GM18502 (cell line): ENCODE measurements at regions not wholly inside any gene's neighbourhood (a gene's known extent, or its start where the extent isn't known, plus 50 kb on each side); places are given as distances from the start of the nearest gene placed in this dataset.
"Not testable (repeated sequence)": the region's sequence is repeated elsewhere in the genome, so short reads cannot be mapped to it uniquely, and the experiment has no call there.

Experiments
- ATAC-seq: cut with Tn5 transposase; IDR thresholded peaks from one replicate; pipeline ENCODE4 v1.9.1; 2021; ENCODE audit warnings: mild to moderate bottlenecking; ENCODE audit not compliant: unreplicated experiment, poor library complexity

DNA sequence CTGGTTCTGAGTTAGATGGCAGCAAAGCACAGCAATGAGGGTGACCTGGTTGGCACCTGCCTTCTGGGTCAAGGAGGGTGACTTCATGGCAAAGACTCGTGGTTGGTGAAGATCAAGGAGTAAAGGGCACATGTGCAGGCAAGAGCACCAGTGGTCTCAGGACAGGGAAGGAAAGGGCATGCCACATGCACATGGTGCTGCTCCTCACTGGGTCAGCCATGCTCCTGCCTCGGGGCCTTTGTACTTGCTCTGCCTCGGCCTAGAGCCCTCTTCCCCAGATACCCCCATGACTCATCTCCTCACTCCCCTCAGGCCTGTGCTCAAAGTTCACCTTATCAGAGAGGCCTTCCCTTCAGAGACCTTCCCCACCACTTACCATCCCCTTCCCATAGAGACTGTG lies 106.7 kb upstream of the KDM7A start:
- ATAC-seq = no peak

DNA sequence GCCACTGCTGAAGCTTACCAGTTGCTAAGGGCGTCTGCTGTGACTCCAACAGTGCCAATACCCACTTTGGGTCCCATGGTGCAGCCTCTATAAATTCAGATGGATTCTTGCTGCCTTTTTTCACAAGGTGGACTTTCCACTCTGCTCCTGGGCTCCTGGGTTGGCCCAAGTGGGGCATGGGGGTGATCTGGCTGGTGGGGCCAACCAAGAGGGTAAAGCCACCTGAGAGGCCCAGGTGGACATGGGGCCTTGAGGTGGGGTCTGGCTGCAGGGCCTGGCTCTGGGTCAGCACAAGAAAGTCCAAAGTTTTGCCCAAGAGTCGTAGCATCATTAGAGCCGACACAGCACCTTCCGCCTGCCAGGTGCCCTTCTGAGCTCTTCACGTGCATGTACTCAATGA lies 105.2 kb upstream of the KDM7A start:
- no peak for ATAC-seq

DNA sequence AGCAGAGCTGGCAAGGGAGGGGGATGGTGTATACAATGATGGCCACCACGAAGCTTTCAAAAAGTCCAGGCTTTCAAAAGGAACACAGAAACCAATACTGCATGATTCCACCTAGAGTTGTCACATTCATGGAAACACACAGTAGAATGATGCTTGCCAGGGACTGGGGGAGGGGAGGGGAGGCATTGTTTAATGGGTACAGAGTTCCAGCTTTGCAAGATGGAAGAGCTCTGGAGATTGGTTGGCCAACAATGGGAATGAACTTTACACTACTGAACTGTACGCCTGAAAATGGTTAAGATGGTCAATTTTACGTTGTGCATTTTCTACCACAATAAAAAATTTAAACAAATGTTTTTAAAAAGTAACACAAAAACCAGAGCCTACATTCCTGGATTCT lies 104.5 kb upstream of the KDM7A start:
- ATAC-seq = no peak

DNA sequence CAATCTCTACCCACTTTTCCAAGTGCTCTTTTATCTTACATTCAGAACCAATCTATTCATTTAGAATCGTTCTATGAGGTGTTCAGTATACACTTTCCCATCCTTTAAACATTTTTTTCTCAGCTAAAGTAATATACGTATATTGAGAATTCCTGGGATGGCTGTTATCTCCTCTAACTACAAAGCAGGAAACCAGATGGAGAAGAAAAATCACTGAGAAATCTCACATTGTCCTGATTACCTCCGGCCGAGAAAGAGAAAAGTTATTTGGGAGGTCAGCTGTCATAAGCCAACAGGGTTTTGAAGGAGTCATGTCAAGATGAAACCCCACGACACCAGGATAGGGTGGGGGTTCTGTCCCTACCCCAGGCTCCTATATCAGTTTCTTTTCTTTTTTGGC lies 99.2 kb upstream of the KDM7A start:
- no peak for ATAC-seq

DNA sequence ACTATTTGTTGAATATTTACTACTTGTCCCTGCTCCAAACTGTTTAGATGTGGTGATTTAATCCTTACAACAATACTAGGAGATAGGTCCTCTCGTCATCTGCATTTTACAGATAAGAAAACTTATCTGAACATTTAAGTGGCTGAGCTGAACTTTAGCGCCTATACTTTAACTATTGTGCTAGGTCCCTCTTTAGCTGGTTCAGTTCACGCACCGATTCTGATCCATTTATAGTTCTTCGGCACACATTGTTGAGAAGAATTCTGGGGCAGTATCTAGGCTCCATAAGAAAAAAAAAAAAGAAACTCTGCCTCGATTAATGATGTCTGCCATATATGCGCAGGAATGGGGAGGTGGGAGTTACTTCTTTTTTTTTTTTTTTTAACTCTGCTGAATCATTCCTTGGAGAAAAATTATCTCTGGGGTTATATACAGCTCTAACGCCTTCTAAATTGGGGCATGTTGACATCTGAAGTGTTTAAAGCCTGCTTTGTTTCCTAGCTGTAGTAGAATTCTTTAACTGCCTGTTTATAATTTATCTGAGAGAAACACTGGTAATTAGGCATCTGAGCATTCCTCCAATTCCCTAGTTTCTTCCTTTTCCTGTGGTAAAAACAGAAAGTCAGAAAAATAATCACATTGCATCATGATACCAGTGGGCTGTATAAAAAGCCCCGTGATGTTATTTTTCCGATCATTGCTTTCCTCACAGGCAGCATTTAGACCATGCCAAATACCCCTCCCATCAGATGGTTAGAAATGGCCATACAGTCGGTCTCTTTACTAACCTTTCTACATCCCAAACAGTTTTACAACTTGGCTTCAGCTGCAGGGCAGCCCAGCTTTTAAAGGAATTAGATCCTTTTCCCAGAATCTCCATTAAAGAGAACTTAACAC lies 98.5 kb upstream of the KDM7A start:
- ATAC-seq = no peak

DNA sequence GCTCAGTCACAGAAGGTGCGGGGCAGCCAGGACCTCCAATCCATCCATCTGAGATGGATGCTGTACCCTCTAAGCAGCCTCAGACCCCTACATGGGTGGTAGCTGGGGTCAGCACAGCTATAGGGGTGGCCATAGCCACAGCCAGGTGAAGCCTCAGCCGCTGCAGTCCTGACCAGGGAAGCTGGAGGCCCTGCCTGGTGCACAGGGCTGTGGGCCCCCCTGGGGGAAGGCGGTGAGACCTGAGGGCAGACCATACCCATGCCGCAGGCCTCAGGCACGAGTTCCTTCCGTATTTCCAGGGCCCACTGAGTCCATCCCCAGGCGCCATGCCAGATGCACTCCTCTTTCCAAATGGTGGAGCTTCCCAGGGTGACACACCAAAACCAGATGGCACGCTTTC lies 96.6 kb upstream of the KDM7A start:
- no peak for ATAC-seq

DNA sequence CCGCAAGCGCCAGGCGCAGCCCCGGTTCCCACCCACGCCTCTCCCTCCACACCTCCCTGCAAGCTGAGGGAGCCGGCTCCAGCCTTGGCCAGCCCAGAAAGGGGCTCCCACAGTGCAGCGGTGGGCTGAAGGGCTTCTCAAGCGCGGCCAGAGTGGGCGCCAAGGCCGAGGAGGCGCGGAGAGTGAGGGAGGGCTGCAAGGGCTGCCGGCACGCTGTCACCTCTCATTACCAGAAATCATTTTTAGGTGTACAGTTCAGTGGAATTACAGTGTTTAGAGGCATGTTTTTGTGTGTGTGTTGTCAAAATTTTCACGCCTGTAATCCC lies 94.8 kb upstream of the KDM7A start:
- ATAC-seq = not testable (repeated sequence)

DNA sequence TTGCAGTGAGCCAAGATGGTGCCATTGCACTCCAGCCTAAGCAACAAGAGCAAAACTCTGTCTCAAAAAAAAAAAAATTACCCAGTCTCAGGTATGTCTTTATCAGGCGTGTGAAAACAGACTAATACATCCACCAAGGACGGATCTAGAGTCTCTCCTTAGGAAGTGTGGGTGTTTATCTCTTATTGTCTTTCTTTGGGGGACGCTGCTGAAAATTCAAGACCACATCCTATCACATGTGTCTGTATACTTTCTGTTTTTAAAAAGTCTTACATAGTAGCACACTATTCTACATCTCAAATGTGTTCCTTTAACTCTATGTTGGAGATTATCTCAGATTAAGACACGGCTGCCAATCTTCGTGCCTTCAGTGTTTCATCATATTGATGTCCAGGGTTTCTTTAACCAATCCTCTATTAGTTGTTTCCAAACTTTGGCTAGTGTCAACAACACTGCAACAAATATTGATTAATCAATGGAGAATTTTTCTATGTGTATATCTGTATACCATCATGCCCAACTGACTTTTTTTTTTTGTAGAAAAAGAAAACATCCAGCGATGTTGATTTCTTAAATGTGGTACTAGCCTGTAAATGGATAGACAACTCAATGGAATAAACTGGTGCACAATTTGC lies 92.3 kb upstream of the KDM7A start:
- no peak for ATAC-seq

DNA sequence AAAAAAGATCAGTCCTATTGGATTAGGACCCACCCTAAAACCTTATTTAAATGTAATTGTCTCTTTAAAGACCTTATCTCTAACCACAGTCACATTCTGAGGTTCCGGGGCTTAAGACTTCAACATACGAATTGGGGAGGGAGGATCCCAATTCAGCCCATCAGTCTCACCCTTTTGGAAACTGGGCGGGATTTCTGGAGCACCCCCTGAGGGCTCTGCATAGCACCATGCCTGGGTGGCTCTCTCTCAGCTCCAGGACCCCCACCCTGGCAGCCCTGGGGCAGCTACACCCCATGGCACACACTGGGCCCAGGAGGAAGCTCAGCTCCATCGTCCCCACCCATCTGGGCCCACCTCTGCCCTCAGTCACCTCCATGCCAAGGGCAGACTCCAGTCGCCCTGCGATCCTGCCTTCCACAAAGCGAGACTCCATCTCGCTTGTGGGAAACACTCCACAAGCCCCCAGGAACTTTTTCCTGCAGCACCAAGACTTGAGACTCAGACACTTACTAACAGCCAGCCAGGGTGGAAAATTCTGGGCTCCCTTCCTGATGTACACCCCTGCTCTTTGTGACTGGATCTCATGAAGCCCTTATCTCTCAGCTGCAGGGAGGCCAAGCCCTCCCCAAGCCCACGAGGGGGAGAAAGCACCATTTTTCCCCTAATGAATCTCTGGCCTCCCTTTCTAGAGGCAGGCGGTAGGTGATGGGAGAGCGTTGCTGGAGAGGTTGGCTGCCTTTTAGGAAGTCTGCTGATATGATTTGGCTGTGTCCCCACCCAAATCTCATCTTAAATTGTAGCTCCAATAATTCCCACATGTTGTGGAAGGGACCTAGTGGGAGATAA lies 90.8 kb upstream of the KDM7A start:
- ATAC-seq = no peak

DNA sequence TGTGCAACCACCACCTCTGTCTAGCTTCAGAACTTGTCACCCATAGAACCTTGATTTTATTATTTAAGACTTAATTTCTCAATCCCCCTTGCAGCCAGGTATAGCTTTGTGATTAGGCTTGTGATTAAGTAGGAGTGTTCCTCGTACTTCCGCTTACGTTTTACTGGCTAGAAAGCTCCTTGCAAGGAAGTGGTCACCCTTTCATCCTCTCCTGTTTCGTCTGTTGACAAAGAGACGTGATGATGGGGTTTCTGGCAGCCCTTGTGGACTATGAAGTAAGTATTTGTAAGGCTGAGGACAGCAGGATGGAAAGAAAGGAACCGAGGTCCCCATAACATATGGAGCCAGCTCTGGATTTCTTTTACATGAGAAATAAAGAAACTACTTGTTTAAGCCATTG lies 86.5 kb upstream of the KDM7A start:
- ATAC-seq = no peak

DNA sequence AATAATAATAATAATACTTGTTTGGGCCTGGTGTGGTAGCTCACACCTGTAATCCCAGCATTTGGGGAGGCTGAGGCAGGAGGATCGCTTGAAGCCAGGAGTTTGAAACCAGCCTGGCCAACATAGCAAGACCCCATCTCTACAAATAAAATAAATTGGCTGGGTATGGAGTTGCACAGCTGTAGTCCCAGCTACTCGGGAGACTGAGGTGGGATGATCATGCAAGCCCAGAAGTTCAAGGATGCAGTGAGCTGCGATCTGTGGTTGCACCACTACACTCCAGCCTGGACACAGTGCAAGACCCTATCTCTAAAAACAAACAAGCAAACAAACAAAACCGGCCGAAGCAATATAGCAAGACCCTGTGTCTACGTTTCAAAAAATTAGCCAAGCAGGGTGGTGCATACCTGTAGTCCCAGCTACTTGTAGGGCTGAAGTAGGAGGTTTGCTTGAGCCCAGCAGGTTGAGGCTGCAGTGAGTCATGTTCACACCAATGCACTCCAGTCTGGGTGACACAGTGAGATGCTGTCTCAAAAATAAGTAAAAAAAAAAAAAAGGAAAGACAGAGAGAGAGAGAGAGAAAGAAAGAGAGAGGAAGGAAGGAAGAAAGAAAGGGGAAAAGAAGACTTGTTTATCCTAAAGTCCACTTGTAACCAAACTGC lies 85.6 kb upstream of the KDM7A start:
- ATAC-seq = no peak

DNA sequence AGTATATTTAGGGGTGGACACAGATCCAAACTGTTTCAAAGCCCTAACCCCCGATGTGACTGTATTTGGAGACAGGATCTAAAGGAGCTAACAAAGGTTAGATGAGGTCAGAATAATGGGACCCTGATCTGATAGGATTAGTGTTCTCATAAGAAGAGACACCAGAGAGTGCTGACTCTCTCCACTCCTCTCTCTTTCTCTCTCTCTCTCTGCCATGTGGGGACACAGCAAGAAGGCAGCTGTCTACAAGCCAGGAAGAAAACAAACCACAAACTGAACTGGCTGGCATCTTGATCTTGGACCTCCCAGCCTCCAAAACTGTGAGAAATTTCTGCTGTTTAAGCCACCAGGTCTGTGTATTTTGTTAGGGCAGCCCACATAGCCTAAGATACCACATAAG lies 84.7 kb upstream of the KDM7A start:
- ATAC-seq = no peak

DNA sequence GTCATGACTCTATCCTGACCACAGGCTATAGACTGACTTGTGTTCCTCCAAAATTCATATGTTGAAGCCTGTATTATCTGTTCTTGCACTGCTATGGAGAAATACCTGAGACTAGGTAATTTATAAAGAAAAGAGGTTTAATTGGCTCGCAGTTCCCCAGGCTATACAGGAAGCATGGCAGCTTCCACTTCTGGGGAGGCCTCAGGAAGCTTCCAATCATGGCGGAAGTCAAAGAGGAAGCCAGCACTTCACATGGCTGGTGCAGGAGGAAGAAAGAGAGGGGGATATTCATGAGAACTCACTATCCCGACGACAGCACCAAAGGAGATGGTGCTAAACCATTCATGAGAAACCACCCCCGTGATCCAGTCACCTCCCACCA lies 84.3 kb upstream of the KDM7A start:
- no peak for ATAC-seq

DNA sequence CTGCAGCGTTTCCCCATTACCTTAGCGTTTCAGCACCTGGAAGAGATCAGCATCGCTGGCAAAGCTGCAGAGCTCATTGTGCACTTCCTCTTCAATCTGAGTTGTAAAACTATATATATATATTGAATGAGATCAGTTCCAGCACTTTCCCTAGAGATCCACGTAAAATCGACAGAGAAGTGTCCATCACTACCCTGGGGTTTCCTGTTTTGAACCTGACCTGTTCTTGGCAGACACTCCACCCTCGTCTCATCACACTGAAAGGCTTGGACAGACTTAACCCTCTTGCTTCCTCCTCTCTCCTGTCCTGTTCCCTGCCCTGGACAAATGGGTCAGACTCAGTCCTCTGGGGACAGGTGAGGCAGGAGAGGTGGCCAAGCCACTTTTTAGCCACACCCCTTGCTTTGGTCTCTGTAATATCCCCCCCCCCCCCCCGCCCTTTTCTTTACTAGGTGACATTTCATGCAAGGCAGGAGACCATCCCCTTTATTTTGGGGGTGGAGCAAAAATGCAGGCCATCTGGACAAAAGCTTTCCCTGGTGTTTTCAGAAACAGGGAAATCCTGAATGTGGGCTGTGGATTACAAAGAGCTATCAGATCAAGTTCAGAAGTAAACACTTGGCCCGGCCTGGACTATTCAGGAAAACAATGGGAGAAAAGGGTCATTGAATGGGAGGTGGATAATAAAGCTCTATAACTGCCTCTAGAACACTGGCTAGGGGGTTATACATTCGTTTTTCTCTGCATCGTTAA lies 83.7 kb upstream of the KDM7A start:
- ATAC-seq = no peak

DNA sequence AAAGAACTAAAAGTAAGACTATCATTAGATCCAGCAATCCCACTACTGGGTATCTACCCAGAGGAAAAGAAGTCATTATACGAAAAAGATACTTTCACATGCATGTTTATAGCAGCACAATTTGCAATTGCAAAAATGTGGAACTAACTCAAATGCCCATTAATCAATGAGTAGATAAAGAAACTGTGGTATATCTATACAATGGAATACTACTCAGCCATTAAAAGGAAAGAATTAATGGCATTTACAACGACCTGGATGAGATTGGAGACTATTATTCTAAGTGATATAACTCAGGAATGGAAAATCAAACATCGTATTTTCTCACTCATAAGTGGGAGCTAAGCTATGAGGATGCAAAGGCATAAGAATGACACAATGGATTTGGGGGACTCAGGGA lies 80.5 kb upstream of the KDM7A start:
- not testable (repeated sequence) for ATAC-seq

DNA sequence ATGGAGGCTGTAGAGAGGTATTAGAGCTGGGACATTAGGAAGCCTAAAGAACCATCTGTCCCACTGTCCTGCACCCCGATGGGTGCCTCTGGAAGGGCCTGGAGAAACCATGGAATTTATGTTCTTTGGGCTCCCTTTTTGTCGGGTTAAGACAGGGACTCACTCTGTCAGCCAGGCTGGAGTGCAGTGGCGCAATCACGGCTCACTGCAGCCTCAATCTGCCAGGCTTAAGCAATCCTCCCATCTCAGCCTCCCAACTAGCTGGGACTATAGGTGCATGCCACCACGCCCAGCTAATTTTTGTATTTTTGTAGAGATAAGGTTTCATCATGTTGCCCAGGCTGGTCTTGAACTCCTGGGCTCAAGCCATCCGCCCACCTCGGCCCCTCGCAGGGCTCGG lies 78.2 kb upstream of the KDM7A start:
- ATAC-seq = not testable (repeated sequence)

DNA sequence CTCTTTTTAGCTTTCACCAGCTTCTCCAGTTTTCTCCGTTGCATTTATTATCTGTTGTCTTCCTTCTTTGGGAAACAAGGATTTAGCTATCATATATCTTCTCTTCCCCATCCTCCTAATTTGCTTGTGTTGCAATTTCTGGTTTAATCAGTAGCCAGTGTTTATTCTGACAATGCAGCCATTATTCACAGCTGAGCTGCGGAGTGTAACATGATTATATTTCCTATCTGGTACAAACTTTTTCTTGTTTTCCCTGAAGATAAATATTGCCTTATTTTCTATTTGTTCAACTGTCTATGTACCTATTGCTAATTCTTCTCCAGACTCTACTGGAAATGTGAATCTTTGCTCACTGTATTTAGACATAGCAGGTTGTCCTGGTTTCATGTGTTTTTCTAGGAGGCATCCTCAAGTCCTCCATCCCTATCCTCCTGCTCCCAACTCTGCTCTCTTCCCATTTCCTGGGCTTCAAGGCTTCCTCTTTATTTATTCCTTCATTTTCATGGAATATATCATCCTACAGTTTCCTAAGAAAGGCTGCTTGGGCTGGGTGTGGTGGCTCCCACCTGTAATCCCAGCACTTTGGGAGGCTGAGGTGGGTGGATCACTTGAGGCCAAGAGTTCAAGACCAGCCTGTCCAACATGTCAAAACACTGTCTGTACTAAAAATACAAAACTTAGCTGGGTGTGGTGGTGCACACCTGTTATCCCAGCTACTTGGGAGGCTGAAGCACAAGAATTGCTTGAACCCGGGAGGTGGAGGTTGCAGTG lies 72.4 kb upstream of the KDM7A start:
- no peak for ATAC-seq

DNA sequence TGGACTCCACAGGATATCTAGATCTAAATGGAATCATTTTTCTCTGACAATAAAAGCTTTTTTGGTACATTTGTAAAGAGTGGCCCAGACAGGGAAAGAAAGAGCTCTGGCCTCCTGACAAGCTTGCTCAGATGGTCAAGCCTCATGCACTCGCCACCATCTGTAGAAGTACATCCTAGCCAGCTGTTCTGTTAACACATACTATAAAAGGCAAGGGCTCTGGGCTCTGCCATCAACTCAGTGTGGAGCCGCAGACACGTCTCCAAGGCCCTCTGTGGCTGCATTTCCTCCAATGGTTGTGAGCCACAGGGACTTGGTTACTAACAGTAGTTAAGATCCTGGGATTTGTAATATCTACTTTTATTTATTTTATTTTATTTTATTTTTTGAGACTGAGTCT lies 70.8 kb upstream of the KDM7A start:
- no peak for ATAC-seq

DNA sequence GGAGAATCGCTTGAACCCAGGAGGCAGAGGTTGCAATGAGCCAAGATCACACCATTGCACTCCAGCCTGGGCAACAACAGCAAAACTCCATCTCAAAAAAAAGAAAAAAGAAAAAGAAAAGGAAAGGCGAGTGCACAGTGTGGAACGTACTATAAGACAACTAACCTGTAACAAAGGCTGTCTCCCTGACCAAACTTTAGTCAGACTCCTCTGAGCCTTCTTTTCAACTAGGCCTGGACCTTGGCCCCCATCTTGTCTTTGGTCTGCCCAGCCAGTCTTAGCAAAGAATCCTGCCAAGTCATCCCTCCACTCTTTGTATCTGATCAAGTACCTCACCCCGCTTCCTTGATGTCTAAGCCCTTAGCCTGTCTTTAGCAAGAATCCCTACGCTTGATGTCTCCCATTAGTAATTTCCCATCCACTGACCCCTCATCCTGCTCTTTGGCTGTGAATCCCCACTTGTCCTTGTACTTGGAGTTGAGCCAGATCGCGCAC lies 68.9 kb upstream of the KDM7A start:
- no peak for ATAC-seq
